Activated CD8-positive, alpha-beta T cell treated with anti-CD3 and anti-CD28 coated beads for 36 hours (primary cell): ENCODE measurements at regions not wholly inside any gene's neighbourhood (a gene's known extent, or its start where the extent isn't known, plus 50 kb on each side); places are given as distances from the start of the nearest gene placed in this dataset.

Experiments used
- ATAC-seq: fragments of 200-7000 bp; cut with Tn5 transposase; one replicate; pipeline ENCODE4 v1.10.0; 2021; ENCODE audit warnings: mild to moderate bottlenecking, moderate library complexity
- CTCF ChIA-PET: fragments of 350-600 bp; sonication (Branson Sonifier 250); formaldehyde crosslinking; loops from one replicate; lab custom pipeline; 2021; ENCODE audit warnings: antibody characterized with exemption; lab: Charles Lee
- POLR2A ChIA-PET: fragments of 350-600 bp; sonication (Branson Sonifier 250); formaldehyde crosslinking; loops from one replicate; lab custom pipeline; 2021; ENCODE audit warnings: antibody characterized with exemption; lab: Charles Lee
- DNase-seq: peaks from one replicate; pipeline ENCODE4 v3.0.0-alpha.2; 2020
- H3K27ac Mint-ChIP-seq: one replicate; pipeline ENCODE4 v1.8.0; 2021; ENCODE audit warnings: mild to moderate bottlenecking, mixed read lengths
- H3K27me3 Mint-ChIP-seq: one replicate; pipeline ENCODE4 v1.8.0; 2021; ENCODE audit warnings: mixed read lengths
- H3K36me3 Mint-ChIP-seq: one replicate; pipeline ENCODE4 v1.8.0; 2021; ENCODE audit warnings: low read depth, mixed read lengths
- H3K4me1 Mint-ChIP-seq: one replicate; pipeline ENCODE4 v1.8.0; 2021; ENCODE audit warnings: low read depth, mixed read lengths
- H3K4me3 Mint-ChIP-seq: one replicate; pipeline ENCODE4 v1.8.0; 2021; ENCODE audit warnings: mild to moderate bottlenecking, moderate library complexity, mixed read lengths
- H3K9me3 Mint-ChIP-seq: one replicate; pipeline ENCODE4 v1.8.0; 2021; ENCODE audit warnings: mixed read lengths
- CTCF ChIP-seq: fragments of 200-600 bp; IDR thresholded peaks from one replicate; pipeline ENCODE4 v1.8.0; 2022; ENCODE audit warnings: antibody characterized with exemption, mild to moderate bottlenecking
- intact Hi-C: fragments of 100-400 bp; cut with micrococcal nuclease; formaldehyde crosslinking; loops from one replicate; pipeline ENCODE4 v1.10.0; 2022

GRCh38 chr10:94277450-94277849 is 85.3 kb downstream of the NOC3L start:
- peaks cover 8% of the 10 kb centered on the region for H3K27me3 Mint-ChIP-seq
- H3K4me3 Mint-ChIP-seq: no peak overlapping the region
- ChIA-PET POLR2A (no interaction called here), CTCF (interaction anchor here (1.5 kb wide), 1 partner anchor 168 kb away, joined by 4 read pairs; no protein-coding TSS in a partner anchor)
- DNase-seq (no peak), ATAC-seq (no peak)
- H3K4me1 Mint-ChIP-seq: peaks cover 2% of the 10 kb centered on the region
- intact Hi-C loops: no loop called here
- no peak overlapping the region for H3K27ac Mint-ChIP-seq
- TF ChIP-seq CTCF: no peak
- no peaks in the 10 kb centered on the region for H3K36me3 Mint-ChIP-seq
- H3K9me3 Mint-ChIP-seq: peaks cover 3% of the 10 kb centered on the region

- CTCF ChIA-PET: interaction anchor here (1.1 to 1.4 kb wide), 2 partner anchors 41 to 164 kb away, joined by 8 to 11 read pairs; no protein-coding TSS in a partner anchor
These were observed 82.7 kb downstream of the NOC3L start for GRCh38 chr10:94279835-94280709.

GRCh38 chr10:94281654-94282053 is 81.1 kb downstream of the NOC3L start:
- H3K27me3 Mint-ChIP-seq: peaks cover 21% of the 10 kb centered on the region
- no peak overlapping the region for H3K4me3 Mint-ChIP-seq
- ChIA-PET POLR2A (no interaction called here), CTCF (interaction anchor here (0.6 to 1.4 kb wide), 3 partner anchors 40 to 162 kb away, joined by 3 to 7 read pairs (median 3); no protein-coding TSS in a partner anchor)
- TF ChIP-seq CTCF: no peak
- H3K4me1 Mint-ChIP-seq: peaks cover 4% of the 10 kb centered on the region
- intact Hi-C loops: loop anchor here (2.0 kb wide), 2 partner anchors 39 to 163 kb away; no protein-coding TSS in a partner anchor
- H3K36me3 Mint-ChIP-seq: no peaks in the 10 kb centered on the region
- DNase-seq: no peak
- no peak for ATAC-seq
- no peak overlapping the region for H3K27ac Mint-ChIP-seq
- no peaks in the 10 kb centered on the region for H3K9me3 Mint-ChIP-seq

More at GRCh38 chr10:94279835-94280709, 82.7 kb downstream of the NOC3L start:
- intact Hi-C loops: loop anchor here (2.0 kb wide), 2 partner anchors 41 to 165 kb away; no protein-coding TSS in a partner anchor
- Mint-ChIP-seq H3K27me3 (peaks cover 16% of the 10 kb centered on the region), H3K9me3 (no peaks in the 10 kb centered on the region), H3K4me3 (no peak overlapping the region), H3K36me3 (no peaks in the 10 kb centered on the region), H3K27ac (no peak overlapping the region), H3K4me1 (peaks cover 2% of the 10 kb centered on the region)
- POLR2A ChIA-PET: no interaction called here
- DNase-seq (peak; percentile 57), ATAC-seq (peak; percentile 68)
- peak; percentile 90 for TF ChIP-seq CTCF

GRCh38 chr10:94282369-94282768 is 80.4 kb downstream of the NOC3L start:
- Mint-ChIP-seq H3K4me3 (no peak overlapping the region), H3K27ac (no peak overlapping the region), H3K9me3 (no peaks in the 10 kb centered on the region), H3K27me3 (peaks cover 21% of the 10 kb centered on the region), H3K4me1 (peaks cover 4% of the 10 kb centered on the region), H3K36me3 (no peaks in the 10 kb centered on the region)
- POLR2A ChIA-PET: no interaction called here
- no peak for TF ChIP-seq CTCF
- intact Hi-C loops: no loop called here
- CTCF ChIA-PET: interaction anchor here (0.9 to 1.3 kb wide), 3 partner anchors 39 to 163 kb away, joined by 3 read pairs; no protein-coding TSS in a partner anchor
- no peak for ATAC-seq
- no peak for DNase-seq
